Tibial nerve (tissue), 4 donors: ENCODE measurements at regions not wholly inside any gene's neighbourhood (a gene's known extent, or its start where the extent isn't known, plus 50 kb on each side); places are given as distances from the start of the nearest gene placed in this dataset.
"Not testable (repeated sequence)": the region's sequence is repeated elsewhere in the genome, so short reads cannot be mapped to it uniquely, and the experiment has no call there.

Experiments used
- DNase-seq, 2 donors: peaks; one replicate each; pipeline ENCODE4 v3.0.0-alpha.2; 2019; ENCODE audit warnings: low spot score in 2 of 2
- H3K27ac ChIP-seq, 4 donors: fragments of 200-600 bp; sonication (generic) in 3 of 4; one replicate each; pipeline ENCODE4 v1.5.1; 2017 to 2019; ENCODE audit warnings: mild to moderate bottlenecking in 1 of 4
- H3K27me3 ChIP-seq, 2 donors: fragments of 200-600 bp; sonication (generic) in 1 of 2; one replicate each; pipeline versions ENCODE4 v1.5.1 to v1.6.0; 2017 to 2019
- H3K36me3 ChIP-seq, 3 donors: fragments of 200-600 bp; sonication (generic); one replicate each; pipeline ENCODE4 v1.5.1; 2018 to 2019
- H3K4me1 ChIP-seq, 4 donors: fragments of 200-600 bp; sonication (generic) in 3 of 4; one replicate each; pipeline ENCODE4 v1.5.1; 2017 to 2019
- H3K4me3 ChIP-seq, 4 donors: fragments of 200-600 bp; sonication (generic) in 3 of 4; one replicate each; pipeline ENCODE4 v1.5.1; 2017 to 2019; ENCODE audit warnings: mild to moderate bottlenecking in 1 of 4, moderate library complexity in 1 of 4
- H3K9me3 ChIP-seq, 4 donors: fragments of 200-600 bp; sonication (generic) in 3 of 4; one replicate each; pipeline ENCODE4 v1.5.1; 2017 to 2019
- EP300 ChIP-seq, 2 donors: sonication (generic); formaldehyde crosslinking; IDR thresholded peaks; one replicate each; pipeline ENCODE4 v1.6.1; 2017; ENCODE audit warnings: antibody characterized with exemption in 2 of 2, mild to moderate bottlenecking in 1 of 2
- POLR2A ChIP-seq, 2 donors: fragments of 450-650 bp; IDR thresholded peaks; one replicate each; pipeline ENCODE4 v1.6.1; 2017; ENCODE audit warnings: antibody characterized with exemption in 2 of 2, mild to moderate bottlenecking in 2 of 2, moderate library complexity in 2 of 2
- WGBS, 2 donors: methylation state at CpG; one replicate each; pipeline ENCODE4 v1.1.5; 2018; 5-methylcytosine and 5-hydroxymethylcytosine counted together
- TF ChIP-seq, protein P1 (sequence below), 5 experiments: fragments of 200-600 bp in 3 of 5; fragments of 450-650 bp in 2 of 5; sonication (generic) in 3 of 5; IDR thresholded peaks; one replicate each; pipeline ENCODE4 v1.5.1; 2016 to 2019; ENCODE audit warnings: antibody characterized with exemption in 5 of 5, mild to moderate bottlenecking in 3 of 5, moderate library complexity in 2 of 5

DNA sequence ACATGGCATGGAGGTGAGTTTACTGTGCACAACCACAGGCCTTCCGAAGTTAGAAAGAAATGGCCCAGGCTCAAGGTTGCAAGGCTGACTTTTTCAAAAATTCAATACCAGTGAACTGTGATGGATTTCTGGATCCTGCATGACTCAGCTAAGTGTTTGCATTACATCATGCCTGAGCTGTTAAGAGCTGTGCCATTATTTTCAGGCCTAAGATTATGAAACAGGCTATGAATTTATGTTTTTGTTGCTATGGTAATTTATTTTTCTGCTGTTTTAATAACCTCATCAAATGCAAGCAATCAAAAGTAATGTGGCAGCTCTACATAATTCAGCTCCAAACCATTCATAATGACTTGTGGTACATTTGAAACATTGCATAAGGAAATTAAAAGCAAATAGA lies 457.7 kb upstream of the TMEM132C start:
- Histone ChIP-seq H3K36me3 (no peaks in the 10 kb centered on the region), H3K4me3 (no peak overlapping the region), H3K27me3 (no peaks in the 10 kb centered on the region), H3K27ac (peak overlapping the region in 1 of 4 donors; percentile 46), H3K9me3 (no peaks in the 10 kb centered on the region), H3K4me1 (peaks cover 0 to 17% (median 0%) of the 10 kb centered on the region in 4 donors)
- 16 to 19% methylated on average over 1 of the region's 1 CpG for WGBS, 2 donors
- DNase-seq = no peak
- TF ChIP-seq, protein P1, sequence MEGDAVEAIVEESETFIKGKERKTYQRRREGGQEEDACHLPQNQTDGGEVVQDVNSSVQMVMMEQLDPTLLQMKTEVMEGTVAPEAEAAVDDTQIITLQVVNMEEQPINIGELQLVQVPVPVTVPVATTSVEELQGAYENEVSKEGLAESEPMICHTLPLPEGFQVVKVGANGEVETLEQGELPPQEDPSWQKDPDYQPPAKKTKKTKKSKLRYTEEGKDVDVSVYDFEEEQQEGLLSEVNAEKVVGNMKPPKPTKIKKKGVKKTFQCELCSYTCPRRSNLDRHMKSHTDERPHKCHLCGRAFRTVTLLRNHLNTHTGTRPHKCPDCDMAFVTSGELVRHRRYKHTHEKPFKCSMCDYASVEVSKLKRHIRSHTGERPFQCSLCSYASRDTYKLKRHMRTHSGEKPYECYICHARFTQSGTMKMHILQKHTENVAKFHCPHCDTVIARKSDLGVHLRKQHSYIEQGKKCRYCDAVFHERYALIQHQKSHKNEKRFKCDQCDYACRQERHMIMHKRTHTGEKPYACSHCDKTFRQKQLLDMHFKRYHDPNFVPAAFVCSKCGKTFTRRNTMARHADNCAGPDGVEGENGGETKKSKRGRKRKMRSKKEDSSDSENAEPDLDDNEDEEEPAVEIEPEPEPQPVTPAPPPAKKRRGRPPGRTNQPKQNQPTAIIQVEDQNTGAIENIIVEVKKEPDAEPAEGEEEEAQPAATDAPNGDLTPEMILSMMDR (IDR thresholded peaks at IDR 0.05) = no peak
- no peak for TF ChIP-seq POLR2A (IDR thresholded peaks at IDR 0.05)
- peak in 1 of 2 donors; percentile 17 for TF ChIP-seq EP300 (IDR thresholded peaks at IDR 0.05)

- no peaks in the 10 kb centered on the region for H3K27me3 ChIP-seq
- no peaks in the 10 kb centered on the region for H3K9me3 ChIP-seq
- TF ChIP-seq EP300 (IDR thresholded peaks at IDR 0.05) (no peak), POLR2A (IDR thresholded peaks at IDR 0.05) (no peak)
- TF ChIP-seq, protein P1 (IDR thresholded peaks at IDR 0.05) = no peak
- no peak for DNase-seq
- H3K4me3 ChIP-seq = no peak overlapping the region
- peak overlapping the region in 1 of 4 donors; percentile 46 for H3K27ac ChIP-seq
- 45 to 50% methylated on average over 4 of the region's 4 CpGs for WGBS, 2 donors
- H3K36me3 ChIP-seq = no peaks in the 10 kb centered on the region
- H3K4me1 ChIP-seq = peaks cover 0 to 17% (median 0%) of the 10 kb centered on the region in 4 donors
These were observed 456.9 kb upstream of the TMEM132C start for GRCh38 chr12:127810041-127810440.

GRCh38 chr12:127810459-127810858 lies 456.5 kb upstream of the TMEM132C start:
- H3K36me3 ChIP-seq, H3K9me3 ChIP-seq, H3K4me3 ChIP-seq, H3K27me3 ChIP-seq, DNase-seq: not testable (repeated sequence)
- WGBS, 2 donors = 60 to 64% methylated on average over 4 of the region's 4 CpGs
- peak overlapping the region in 1 of 4 donors; percentile 46 for H3K27ac ChIP-seq
- H3K4me1 ChIP-seq = peaks cover 0 to 17% (median 0%) of the 10 kb centered on the region in 4 donors

- Histone ChIP-seq H3K4me3 (no peak overlapping the region), H3K4me1 (peaks cover 0 to 17% (median 0%) of the 10 kb centered on the region in 4 donors), H3K36me3 (no peaks in the 10 kb centered on the region), H3K27me3 (no peaks in the 10 kb centered on the region), H3K27ac (no peak overlapping the region), H3K9me3 (no peaks in the 10 kb centered on the region)
- TF ChIP-seq, protein P1 (IDR thresholded peaks at IDR 0.05) = no peak
- TF ChIP-seq EP300 (IDR thresholded peaks at IDR 0.05) (no peak), POLR2A (IDR thresholded peaks at IDR 0.05) (no peak)
- WGBS, 2 donors = 7% methylated on average over 7 of the region's 7 CpGs
- DNase-seq = no peak
These were observed 455.0 kb upstream of the TMEM132C start for GRCh38 chr12:127811988-127812387.

DNA sequence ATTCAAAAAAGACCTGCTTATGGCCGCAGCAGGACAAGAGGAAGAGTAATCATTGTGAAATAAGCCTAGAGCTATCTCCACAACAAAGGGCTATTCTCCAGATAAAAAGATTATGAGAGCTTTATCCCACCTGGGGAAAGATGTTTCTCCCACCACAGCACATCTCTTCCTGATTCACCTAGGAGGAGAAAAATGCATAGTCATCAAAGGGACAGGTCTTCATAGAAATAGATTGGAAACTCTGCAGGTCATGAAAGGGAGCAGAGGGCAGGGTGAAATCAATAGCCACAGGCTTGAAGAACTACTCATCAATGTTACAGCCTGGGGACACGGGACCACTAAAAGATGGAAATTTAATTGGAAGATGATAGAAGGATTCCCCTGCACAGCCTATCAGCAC lies 453.8 kb upstream of the TMEM132C start:
- WGBS, 2 donors = 77 to 90% methylated on average over 2 of the region's 2 CpGs

More for the DNA sequence above, 453.8 kb upstream of the TMEM132C start:
- Histone ChIP-seq H3K36me3 (no peaks in the 10 kb centered on the region), H3K27ac (no peak overlapping the region), H3K27me3 (no peaks in the 10 kb centered on the region), H3K4me3 (no peak overlapping the region), H3K4me1 (peaks cover 0 to 17% (median 0%) of the 10 kb centered on the region in 4 donors), H3K9me3 (no peaks in the 10 kb centered on the region)
- TF ChIP-seq, protein P1 (IDR thresholded peaks at IDR 0.05) = no peak
- TF ChIP-seq EP300 (IDR thresholded peaks at IDR 0.05) = no peak
- TF ChIP-seq POLR2A (IDR thresholded peaks at IDR 0.05) = no peak
- no peak for DNase-seq
